DMS 273 (cell line): ENCODE measurements at regions not wholly inside any gene's neighbourhood (a gene's known extent, or its start where the extent isn't known, plus 50 kb on each side); places are given as distances from the start of the nearest gene placed in this dataset.
"Not testable (repeated sequence)": the region's sequence is repeated elsewhere in the genome, so short reads cannot be mapped to it uniquely, and the experiment has no call there.

ENCODE experiments used
- DNase-seq: peaks from one replicate; lab custom pipeline; 2025; ENCODE audit not compliant: unreplicated experiment; lab: John Stamatoyannopoulos, UW

DNA sequence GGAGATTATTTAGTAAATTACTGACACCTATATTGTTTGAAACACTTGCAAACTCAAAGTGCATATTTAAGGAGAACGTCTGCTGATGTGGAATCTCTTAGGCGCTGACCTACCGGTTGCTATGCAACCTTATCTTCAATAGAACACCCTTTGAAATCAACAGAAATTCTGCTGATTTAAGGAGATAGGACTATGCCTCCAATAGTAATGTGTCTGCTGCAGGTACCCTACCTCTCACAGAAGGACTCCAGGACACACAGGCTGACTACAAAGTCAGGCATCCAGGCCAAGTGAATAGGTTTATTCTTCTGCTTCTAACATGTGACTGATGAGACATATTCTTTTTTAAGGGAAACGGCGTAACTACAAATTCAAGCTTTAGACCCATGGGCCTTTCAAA is 311.7 kb downstream of the CBLN4 start:
- DNase-seq = no peak

DNA sequence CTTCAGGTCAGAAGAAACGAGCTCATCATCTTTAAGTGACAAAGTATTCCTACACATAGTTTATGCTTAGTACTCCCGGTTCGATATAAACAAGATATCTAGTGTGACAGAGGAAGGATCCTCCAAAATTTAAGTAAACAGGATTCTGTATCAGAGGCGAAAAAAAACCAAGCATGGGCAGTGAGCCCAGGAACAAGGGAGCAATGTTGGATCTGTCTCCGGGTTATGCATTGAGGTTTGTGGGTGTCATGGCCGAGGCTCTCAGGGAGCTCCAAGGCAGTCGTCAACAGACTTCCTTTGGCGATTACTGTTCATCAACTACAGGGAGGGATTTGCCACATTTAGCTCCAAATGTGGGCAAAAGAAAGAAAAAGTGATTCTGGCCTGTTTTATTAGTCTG is 319.5 kb downstream of the CBLN4 start:
- DNase-seq = no peak

DNA sequence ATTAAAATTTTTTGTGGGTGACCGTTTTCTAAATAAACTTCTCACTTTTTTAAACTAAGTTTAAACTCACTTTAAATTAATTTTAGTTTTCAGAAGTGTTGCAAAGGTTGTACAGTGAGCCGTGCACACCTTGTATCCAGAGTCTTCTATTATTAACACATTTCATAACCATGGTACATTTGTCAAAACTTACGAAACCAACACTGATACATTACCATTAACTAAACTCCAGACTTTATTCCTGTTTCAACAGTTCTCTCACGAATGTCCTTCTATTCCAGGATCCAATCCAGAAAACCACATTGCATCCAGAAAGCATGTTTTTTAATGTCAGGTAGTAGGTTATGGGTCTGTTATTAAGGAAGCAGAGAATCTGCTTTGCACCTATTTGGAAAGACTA is 319.9 kb downstream of the CBLN4 start:
- no peak for DNase-seq

DNA sequence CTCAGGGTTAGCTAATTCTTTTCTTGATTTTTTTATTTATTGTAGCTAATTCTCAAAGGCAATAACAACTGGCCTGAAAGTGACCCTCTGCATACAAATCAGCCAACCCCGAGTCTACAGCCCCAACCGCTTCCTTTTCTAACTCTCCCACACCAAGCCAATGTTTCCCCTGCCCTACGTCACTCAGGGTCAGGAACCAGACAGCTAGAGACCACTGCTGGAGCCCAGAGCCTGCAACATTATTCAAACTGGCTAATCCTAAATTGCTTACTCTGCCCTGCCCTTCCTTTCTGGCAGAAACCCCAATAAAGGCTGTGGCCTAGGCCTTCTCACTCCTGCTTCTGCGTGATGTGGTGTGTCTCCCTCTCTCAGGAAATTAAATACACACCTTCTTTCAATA is 320.7 kb downstream of the CBLN4 start:
- DNase-seq = no peak

DNA sequence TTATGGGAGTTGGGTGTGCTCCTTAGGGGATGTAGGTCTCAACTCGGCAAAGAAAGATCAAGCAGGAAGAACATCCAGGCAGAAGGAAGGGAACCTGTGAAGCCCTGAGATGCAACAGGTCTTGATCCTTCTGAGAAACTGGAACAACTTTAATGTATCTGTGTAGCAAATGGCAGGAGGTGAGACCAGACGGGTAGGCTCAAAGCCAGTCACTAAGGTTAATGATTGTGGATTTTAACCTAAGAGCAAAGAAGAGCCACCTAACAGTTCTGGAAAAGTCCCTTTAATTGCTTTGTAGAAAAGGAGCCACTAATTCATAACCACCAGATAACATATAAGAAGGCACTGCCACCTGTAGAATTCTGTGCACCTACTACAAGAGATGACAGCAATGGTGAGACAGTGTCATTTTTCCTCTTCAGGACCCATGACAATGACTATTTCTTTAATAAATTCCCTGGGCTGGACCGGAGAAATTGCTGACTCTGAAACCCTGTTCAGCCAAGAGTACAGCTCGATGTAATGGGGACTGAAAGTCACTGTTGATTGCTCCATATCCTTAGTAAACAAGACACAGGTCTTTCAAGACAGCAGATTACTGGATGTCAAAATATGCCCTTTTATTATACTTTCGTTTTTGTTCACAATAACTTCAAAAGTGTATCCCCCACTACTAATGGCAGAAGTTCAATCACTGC is 326.2 kb downstream of the CBLN4 start:
- no peak for DNase-seq

DNA sequence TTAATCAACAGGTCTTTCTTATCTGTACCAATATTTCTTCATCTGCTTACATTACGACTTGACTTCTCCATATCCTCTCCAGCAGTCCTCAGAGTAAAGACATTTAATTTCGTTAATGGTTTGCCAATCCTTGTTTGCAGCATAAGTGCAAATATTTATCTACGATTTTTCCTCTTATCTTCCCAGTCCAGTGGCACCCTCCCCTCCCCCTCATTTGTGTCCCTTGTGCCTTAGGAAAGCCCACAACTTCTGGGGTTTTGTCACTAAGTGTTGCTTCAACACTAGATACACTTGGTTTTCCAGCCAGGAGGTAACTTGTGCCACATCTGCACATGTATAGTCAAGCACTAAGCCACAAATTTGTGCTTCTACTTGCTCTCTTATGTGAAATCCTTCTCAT is 327.2 kb downstream of the CBLN4 start:
- no peak for DNase-seq

GRCh38 chr20:55677011-55677410 is 328.3 kb downstream of the CBLN4 start:
- no peak for DNase-seq

GRCh38 chr20:55676097-55676496 is 329.2 kb downstream of the CBLN4 start:
- no peak for DNase-seq

DNA sequence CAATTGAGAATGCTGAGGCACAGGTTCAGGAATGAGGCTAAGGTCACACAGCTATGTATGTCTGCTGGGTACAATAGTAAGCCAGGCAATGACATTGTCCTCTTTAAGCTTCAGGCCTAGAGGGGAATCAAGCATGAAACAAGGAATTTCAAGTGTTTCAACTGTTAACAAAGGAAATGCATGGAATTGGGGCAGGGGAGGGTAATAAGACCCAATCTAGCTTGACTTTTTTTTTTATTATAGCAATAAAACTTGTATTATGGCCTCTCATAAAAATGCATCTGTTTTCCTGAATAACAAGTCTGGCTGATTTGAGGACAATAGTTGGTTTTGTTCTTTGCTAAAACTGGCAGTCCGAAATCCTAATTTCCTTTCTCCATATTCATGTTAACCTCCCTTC is 336.7 kb downstream of the CBLN4 start:
- DNase-seq = no peak

GRCh38 chr20:55667955-55668354 is 337.4 kb downstream of the CBLN4 start:
- no peak for DNase-seq

DNA sequence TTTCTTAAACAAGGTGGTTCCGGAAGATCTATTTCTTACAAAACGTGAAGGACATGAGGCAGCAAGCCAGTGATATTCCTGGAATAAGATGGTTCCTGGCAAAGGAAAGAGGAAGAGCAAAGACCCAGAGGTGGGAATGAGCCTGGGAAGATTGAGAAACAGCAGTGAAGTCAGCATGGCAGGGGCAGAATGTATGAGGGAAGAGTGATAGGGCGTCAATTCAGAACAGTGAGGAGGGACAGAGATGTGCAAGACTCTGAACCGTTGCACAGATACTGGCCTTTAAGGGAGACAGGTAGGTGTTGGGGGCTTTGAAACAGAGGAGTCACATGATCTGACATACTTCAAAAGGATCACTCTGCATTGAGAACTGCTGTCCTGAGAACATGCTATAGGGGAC is 338.3 kb downstream of the CBLN4 start:
- no peak for DNase-seq

GRCh38 chr20:55656231-55656775 is 349.0 kb downstream of the CBLN4 start:
- peak; percentile 18 for DNase-seq

DNA sequence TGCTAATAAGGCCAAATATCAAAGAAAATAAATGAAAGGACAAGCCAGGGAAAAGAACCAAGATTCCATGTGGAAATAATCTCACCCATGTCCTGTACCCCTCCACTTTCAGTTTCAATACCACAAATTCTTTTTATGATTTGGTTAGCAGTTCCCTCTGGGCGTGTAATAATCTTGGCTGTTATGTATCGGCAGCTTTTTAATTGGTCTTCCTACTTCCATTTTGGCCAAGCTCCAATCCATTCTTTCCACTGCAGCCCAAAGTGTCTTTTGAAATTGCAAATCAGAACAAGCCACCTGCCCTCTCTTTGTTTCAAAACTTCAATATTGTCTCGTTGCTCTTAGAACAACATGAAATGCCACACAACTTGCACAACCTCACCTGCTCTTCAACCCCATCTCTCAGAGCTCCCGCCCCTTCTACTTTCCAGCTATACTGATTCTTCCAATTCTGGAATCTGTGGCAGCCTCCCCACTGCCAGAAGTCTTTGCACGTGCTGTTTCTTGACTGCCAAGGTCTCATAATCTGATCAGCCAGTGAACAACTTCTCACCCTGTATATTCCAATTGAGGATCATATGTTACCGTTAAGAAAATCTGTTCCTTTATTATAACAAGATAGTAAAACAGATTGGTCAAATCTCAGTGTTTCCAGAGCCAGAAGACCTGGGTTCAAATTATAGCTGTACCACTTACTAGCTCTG is 354.5 kb downstream of the CBLN4 start:
- DNase-seq = no peak

DNA sequence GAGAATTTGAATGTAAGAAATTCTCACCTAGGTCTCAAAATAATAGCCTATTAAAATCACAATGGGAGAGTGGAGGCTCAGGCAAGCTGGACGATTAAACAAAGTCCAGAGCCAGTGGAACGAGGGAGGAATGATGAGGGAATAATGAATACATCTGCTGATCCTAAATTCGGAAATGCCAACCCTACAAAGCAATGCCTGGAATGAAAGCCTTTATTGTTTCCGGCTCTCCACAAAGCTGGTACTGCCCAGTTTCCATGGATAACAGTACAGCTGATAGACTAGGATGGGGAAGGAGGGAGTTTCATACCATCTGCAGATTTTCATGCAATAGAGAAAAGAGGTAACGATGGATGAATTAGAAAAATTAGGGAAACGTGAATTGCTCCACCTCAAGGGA is 356.1 kb downstream of the CBLN4 start:
- no peak for DNase-seq

DNA sequence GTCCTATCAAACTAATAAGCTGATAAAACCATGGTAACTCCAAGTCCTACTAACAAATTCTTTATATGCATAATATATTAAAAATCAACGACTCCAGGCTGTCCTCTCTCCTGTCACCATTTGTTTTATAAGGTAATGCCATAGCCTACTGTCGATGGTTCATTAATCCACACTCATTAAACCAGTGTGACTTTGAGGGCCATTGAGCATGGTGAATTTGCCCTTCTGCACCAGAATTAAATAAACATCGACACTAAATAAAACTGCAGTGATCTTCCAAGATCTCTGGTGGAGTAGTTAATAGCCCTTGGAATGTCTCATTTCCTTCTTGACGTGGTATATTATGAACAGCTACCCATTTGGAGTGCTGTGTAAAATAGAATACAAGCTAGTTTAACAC is 358.5 kb downstream of the CBLN4 start:
- no peak for DNase-seq

DNA sequence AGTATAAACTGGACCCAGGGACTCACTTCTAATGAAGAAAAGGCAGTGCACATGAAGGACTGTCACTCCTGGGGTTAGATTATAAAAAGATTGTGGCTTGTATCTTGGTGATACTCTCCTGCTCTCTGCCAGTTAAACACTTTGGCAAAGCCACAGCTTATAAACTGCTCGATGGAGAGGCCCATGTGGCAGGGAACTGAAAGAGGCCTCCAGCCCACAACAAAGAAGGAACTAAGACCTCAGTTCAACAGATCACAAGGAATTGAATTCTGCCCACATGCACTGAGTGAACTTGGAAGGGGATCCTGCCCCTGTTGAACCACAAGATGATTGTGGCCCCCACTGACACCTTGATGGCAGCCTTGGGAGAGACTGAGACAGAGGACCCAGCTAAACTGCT is 363.8 kb downstream of the CBLN4 start:
- no peak for DNase-seq

DNA sequence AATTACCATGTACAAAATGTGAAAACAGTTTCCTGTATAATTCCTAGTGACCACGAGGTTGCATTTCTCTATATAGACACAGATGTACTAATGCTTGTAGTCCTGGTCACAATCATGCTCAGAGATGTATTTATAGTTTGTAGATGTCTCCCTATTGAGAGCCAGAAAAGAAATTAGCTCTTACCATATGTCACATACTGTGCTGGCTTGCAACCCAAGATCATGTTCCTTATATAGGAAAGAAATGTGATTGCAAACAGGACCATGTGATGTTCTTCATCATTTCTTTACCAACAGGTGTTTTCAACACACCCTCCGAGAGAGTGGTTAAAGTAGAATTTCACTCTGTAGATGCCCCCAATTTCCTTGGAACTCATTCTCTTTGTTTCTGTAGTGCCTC is 369.4 kb downstream of the CBLN4 start:
- no peak for DNase-seq

DNA sequence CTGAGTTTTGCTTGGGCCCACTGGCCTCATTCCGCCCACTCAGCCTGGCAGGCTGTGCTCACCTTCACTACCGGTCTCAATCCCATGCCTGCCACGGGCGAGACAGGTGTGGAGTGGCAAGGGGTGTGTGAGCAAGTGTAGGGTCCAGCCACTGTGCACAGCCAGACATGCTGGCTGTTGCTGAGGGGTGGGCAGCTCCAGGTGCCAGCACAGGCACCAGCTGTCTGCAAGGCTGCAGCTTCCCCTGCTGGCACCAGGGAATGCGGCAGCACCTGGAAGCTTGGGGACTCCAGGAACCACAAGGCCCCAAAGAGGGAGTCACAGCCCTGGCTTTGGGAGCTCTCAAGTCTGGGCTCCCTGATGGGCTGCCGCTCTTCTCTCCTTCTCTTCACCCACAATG is 372.7 kb downstream of the CBLN4 start:
- DNase-seq = no peak

DNA sequence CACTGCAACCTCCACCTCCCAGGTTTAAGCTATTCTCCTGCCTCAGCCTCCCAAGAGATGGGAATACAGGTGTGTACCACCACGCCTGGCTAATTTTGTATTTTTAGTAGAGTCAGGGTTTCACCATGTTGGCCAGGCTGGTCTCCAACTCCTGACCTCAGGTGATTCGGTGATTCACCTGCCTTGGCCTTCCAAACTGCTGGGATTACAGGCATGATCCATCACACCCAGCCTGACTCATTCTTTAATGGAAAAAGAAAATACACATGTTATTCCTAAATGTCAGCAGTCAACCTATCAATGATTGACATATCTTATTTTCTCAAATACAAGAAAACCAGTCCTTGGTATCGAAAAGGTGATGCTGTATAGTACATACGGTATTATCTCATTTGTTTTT is 376.2 kb downstream of the CBLN4 start:
- not testable (repeated sequence) for DNase-seq

DNA sequence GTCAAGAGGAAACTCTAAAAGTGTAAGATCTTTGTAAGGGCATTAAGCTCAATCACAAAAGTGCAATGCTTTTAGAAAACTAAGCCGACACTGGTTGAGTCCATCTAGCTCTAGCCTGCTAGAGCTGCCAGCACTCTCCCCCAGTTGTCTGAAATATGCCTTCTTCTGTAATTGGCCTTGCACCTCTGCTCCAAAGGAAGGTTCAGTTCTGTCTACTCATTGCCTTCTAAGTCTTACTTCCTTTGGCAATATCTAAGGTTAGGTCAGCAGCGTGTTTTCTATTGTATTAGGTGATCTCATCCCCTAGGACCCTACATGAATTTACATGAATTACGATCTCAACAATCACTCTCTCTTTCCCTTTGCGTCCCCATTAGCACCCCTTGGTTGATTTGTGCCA is 378.6 kb downstream of the CBLN4 start:
- DNase-seq = no peak

- no peak for DNase-seq
Measured at GRCh38 chr20:55616367-55616766, 389.0 kb downstream of the CBLN4 start.

DNA sequence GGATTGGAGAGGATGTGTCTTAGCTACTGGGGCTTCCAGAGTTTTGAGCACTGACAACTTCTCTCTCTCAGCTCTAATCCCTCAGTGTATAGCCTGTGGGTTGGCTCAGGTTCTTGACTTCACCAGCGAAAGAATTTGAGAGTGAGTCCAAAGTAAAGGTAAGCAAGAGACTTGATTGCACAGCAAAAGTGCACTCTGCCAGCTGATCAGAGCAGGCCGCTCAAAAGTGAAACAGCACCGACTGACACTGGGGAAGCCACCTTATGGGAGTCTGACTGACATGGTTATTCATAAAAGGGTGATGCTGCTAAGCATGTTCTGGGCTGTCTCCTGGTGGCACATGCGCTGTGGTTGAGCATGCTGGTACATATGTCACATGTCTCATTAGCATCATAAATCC is 389.5 kb downstream of the CBLN4 start:
- DNase-seq = no peak
